H1 (cell line): ENCODE measurements at regions not wholly inside any gene's neighbourhood (a gene's known extent, or its start where the extent isn't known, plus 50 kb on each side); places are given as distances from the start of the nearest gene placed in this dataset.
"Not testable (repeated sequence)": the region's sequence is repeated elsewhere in the genome, so short reads cannot be mapped to it uniquely, and the experiment has no call there.

ENCODE experiments used
- CTCF ChIA-PET: fragments of 300-600 bp; sonication (Branson Sonifier 250); formaldehyde crosslinking; loops from one replicate; lab custom pipeline; 2021; ENCODE audit not compliant: partially characterized antibody; lab: Charles Lee
- POLR2A ChIA-PET: fragments of 300-600 bp; sonication (Branson Sonifier 250); formaldehyde crosslinking; loops from one replicate; lab custom pipeline; 2021; ENCODE audit warnings: inconsistent platforms; ENCODE audit not compliant: partially characterized antibody; lab: Charles Lee
- DNase-seq, 2 experiments: peaks; one replicate each; pipeline versions ENCODE4 v3.0.0 to v3.0.0-alpha.2; 2010 to 2022; ENCODE audit warnings: low spot score in 2 of 2, low read depth in 1 of 2, mixed read lengths in 1 of 2
- FAIRE-seq: peaks from 2 replicates; lab custom pipeline; 2011; peaks lifted over from hg19 to GRCh38; lab: Jason Lieb, UNC
- H2AFZ ChIP-seq: 2 replicates; pipeline ENCODE4 v1.8.1; 2012; ENCODE audit warnings: low read length, inconsistent platforms
- H2AK5ac ChIP-seq: 2 replicates; pipeline ENCODE4 v1.6.1; 2013; ENCODE audit warnings: low read depth, low read length
- H2BK120ac ChIP-seq: replicated peaks from 2 replicates; pipeline ENCODE3; 2013; ENCODE audit warnings: low read depth, low read length, inconsistent platforms
- H2BK12ac ChIP-seq: 2 replicates; pipeline ENCODE4 v1.6.1; 2013; ENCODE audit warnings: low read depth, low read length
- H2BK15ac ChIP-seq: 2 replicates; pipeline ENCODE4 v1.6.1; 2013; ENCODE audit warnings: low read length
- H2BK20ac ChIP-seq: 2 replicates; pipeline ENCODE4 v1.6.1; 2013; ENCODE audit warnings: low read length
- H2BK5ac ChIP-seq: 2 replicates; pipeline ENCODE4 v1.6.1; 2013; ENCODE audit warnings: low read depth, low read length
- H3K14ac ChIP-seq: 2 replicates; pipeline ENCODE4 v1.6.1; 2013; ENCODE audit warnings: inconsistent platforms; ENCODE audit not compliant: insufficient read length
- H3K18ac ChIP-seq: 2 replicates; pipeline ENCODE4 v1.6.1; 2013; ENCODE audit warnings: low read length; ENCODE audit errors: extremely low read depth
- H3K23ac ChIP-seq: 2 replicates; pipeline ENCODE4 v1.6.1; 2013; ENCODE audit warnings: inconsistent platforms; ENCODE audit not compliant: insufficient read length
- H3K23me2 ChIP-seq: 2 replicates; pipeline ENCODE4 v1.6.1; 2013; ENCODE audit warnings: low read depth, low read length
- H3K27ac ChIP-seq: 2 replicates; pipeline ENCODE4 v1.6.1; 2011; ENCODE audit warnings: low read depth, low read length, inconsistent platforms
- H3K27me3 ChIP-seq, 4 experiments: replicated peaks in 1 of 4; 1 replicate in 1 of 4; 2 replicates in 3 of 4; pipeline versions ENCODE4 v1.6.1 to v1.8.1; 2011 to 2013; ENCODE audit warnings: low read length in 3 of 4, mild to moderate bottlenecking in 3 of 4, inconsistent platforms in 2 of 4, mixed read lengths in 2 of 4, moderate library complexity in 1 of 4; ENCODE audit not compliant: control insufficient read depth in 3 of 4, insufficient read depth in 3 of 4; ENCODE audit errors: extremely low read depth in 1 of 4
- H3K36me3 ChIP-seq, 4 experiments: 2 replicates each; pipeline versions ENCODE4 v1.6.1 to v1.8.1; 2011 to 2013; ENCODE audit warnings: mild to moderate bottlenecking in 4 of 4, low read length in 3 of 4, moderate library complexity in 2 of 4, control low read depth in 1 of 4, inconsistent platforms in 1 of 4; ENCODE audit not compliant: insufficient read depth in 4 of 4, control insufficient read depth in 2 of 4
- H3K4ac ChIP-seq: replicated peaks from 2 replicates; pipeline ENCODE3; 2013; ENCODE audit warnings: low read length, low read depth, mixed read lengths, inconsistent platforms; ENCODE audit not compliant: insufficient read length
- H3K4me1 ChIP-seq, 4 experiments: replicated peaks in 1 of 4; 1 replicate in 1 of 4; 2 replicates in 3 of 4; pipeline versions ENCODE4 v1.6.1 to v1.8.1; 2011 to 2013; ENCODE audit warnings: low read length in 3 of 4, inconsistent platforms in 2 of 4, mixed read lengths in 1 of 4; ENCODE audit not compliant: insufficient read depth in 4 of 4, control insufficient read depth in 3 of 4
- H3K4me2 ChIP-seq, 2 experiments: 2 replicates each; pipeline versions ENCODE4 v1.6.1 to v1.8.1; 2011 to 2013; ENCODE audit warnings: low read depth in 2 of 2, low read length in 2 of 2, control low read depth in 1 of 2, inconsistent platforms in 1 of 2, mild to moderate bottlenecking in 1 of 2; ENCODE audit not compliant: insufficient read depth in 1 of 2
- H3K4me3 ChIP-seq, 4 experiments: fragments of 200-600, 300-600 bp in 1 of 4; sonication (generic), shearing (Covaris generic), sonication (Bioruptor Twin) in 1 of 4; 2 replicates each; pipeline versions ENCODE4 v1.5.1 to v1.8.1; 2011 to 2016; ENCODE audit warnings: low read length in 4 of 4, low read depth in 3 of 4, control low read depth in 2 of 4, inconsistent platforms in 2 of 4, mild to moderate bottlenecking in 2 of 4, mixed read lengths in 1 of 4, moderate library complexity in 1 of 4; ENCODE audit not compliant: insufficient read depth in 2 of 4; ENCODE audit errors: extremely low read depth in 1 of 4
- H3K56ac ChIP-seq: replicated peaks from 2 replicates; pipeline ENCODE3; 2013; ENCODE audit warnings: low read depth, mild to moderate bottlenecking, mixed read lengths, low read length, inconsistent platforms; ENCODE audit not compliant: insufficient read length
- H3K79me1 ChIP-seq: 2 replicates; pipeline ENCODE4 v1.6.1; 2013; ENCODE audit warnings: low read depth, low read length, control low read depth
- H3K79me2 ChIP-seq, 2 experiments: 2 replicates each; pipeline versions ENCODE4 v1.6.1 to v1.8.1; 2012 to 2013; ENCODE audit warnings: low read length in 2 of 2, mild to moderate bottlenecking in 2 of 2, inconsistent platforms in 1 of 2; ENCODE audit not compliant: insufficient read depth in 2 of 2, control insufficient read depth in 1 of 2
- H3K9ac ChIP-seq, 4 experiments: replicated peaks in 1 of 4; 1 replicate in 1 of 4; 2 replicates in 3 of 4; pipeline versions ENCODE4 v1.6.1 to v1.8.1; 2011 to 2013; ENCODE audit warnings: low read depth in 3 of 4, low read length in 3 of 4, control low read depth in 2 of 4, mild to moderate bottlenecking in 2 of 4, moderate library complexity in 2 of 4, inconsistent platforms in 1 of 4; ENCODE audit errors: extremely low read depth in 1 of 4
- H3K9me3 ChIP-seq, 2 experiments: 2 replicates each; pipeline versions ENCODE4 v1.6.1 to v1.8.1; 2012 to 2013; ENCODE audit warnings: mild to moderate bottlenecking in 2 of 2, moderate library complexity in 2 of 2, control low read depth in 1 of 2, inconsistent platforms in 1 of 2, low read depth in 1 of 2, low read length in 1 of 2, mixed read lengths in 1 of 2; ENCODE audit not compliant: insufficient read depth in 2 of 2
- H4K20me1 ChIP-seq, 2 experiments: replicated peaks in 1 of 2; 2 replicates each; pipeline versions ENCODE3 to v1.8.1; 2011 to 2013; ENCODE audit warnings: inconsistent platforms in 2 of 2, low read length in 2 of 2, mild to moderate bottlenecking in 1 of 2; ENCODE audit not compliant: insufficient read depth in 2 of 2, control insufficient read depth in 1 of 2
- H4K5ac ChIP-seq: 2 replicates; pipeline ENCODE4 v1.6.1; 2013; ENCODE audit warnings: low read length, low read depth, mixed read lengths, inconsistent platforms; ENCODE audit not compliant: insufficient read length
- H4K8ac ChIP-seq: 2 replicates; pipeline ENCODE4 v1.8.0; 2013; ENCODE audit warnings: mild to moderate bottlenecking, moderate library complexity, low read length, inconsistent platforms; ENCODE audit not compliant: insufficient read depth; ENCODE audit errors: extremely low read depth
- H4K91ac ChIP-seq: replicated peaks from 2 replicates; pipeline ENCODE3; 2013; ENCODE audit warnings: low read length, mixed read lengths, inconsistent platforms; ENCODE audit not compliant: insufficient read length
- WGBS, 2 experiments: shearing (Covaris generic) in 1 of 2; methylation state at CpG; one replicate each; pipeline versions ENCODE4 v1.1.6 to v1.1.7; 2013 to 2015; ENCODE audit warnings: low lambda C conversion rate in 2 of 2, mixed read lengths in 2 of 2, inconsistent platforms in 1 of 2, low coverage in 1 of 2, missing lambda C conversion rate in 1 of 2; ENCODE audit not compliant: insufficient replicate concordance in 2 of 2, insufficient coverage in 1 of 2, insufficient read length in 1 of 2; ENCODE audit errors: extremely low coverage in 1 of 2, missing lambda C conversion rate in 1 of 2; 5-methylcytosine and 5-hydroxymethylcytosine counted together

DNA sequence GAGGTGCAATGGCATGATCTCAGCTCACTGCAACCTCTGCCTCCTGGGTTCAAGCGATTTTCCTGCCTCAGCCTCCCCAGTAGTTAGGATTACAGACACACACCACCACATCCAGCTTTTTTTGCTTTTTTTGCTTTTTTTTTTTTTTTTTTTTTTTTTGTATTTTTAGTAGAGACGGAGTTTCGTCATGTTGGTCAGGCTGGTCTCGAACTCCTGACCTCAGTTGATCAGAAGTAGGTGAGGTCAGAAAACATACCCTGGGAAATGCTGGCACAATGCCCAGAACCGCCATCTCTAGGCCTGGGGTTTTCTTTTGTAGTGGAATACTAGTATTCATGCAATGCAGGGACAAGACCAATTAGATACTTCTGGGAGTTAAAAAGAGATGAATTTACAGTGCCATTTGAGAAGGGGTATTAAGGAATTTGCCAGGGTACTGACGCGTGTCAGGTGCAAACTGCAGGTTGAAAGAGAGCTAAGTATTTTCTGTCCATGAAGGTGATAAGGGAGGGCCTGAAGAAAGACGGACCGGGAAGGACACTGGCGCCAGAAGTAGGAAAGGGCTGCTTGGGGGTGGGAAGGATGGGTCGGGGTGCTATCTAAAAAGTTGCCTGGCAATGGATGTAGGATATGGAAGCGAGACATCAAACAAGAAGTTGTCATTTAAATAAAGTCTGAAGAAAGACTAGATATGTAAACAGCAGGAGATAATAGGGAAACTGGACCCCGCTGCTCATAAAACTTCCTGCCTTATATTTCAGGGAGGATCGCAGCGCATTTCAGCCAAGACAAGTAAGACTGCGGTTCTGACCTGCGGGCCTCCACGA is 95.8 kb downstream of the PPIAL4G start:
- H3K4me1 ChIP-seq, DNase-seq, H2BK15ac ChIP-seq, H3K23ac ChIP-seq, H2BK5ac ChIP-seq, H3K36me3 ChIP-seq, H3K27me3 ChIP-seq, H4K5ac ChIP-seq, H3K27ac ChIP-seq, H4K91ac ChIP-seq, H3K23me2 ChIP-seq, H3K4ac ChIP-seq, H3K14ac ChIP-seq, H2BK120ac ChIP-seq, H3K79me1 ChIP-seq, H4K8ac ChIP-seq, H2BK20ac ChIP-seq, H3K9me3 ChIP-seq, H3K79me2 ChIP-seq, H3K56ac ChIP-seq, H2AFZ ChIP-seq, H2AK5ac ChIP-seq, H3K18ac ChIP-seq, H4K20me1 ChIP-seq, FAIRE-seq: not testable (repeated sequence)
- Histone ChIP-seq H2BK12ac (peak overlapping the region; percentile 40; the same call in 1 of the 2 replicates), H3K4me3 (peak overlapping the region in 1 of 4 experiments; percentile 65; a peak in 2 of 8 replicates), H3K4me2 (peak overlapping the region; percentile 75; a peak in 3 of 4 replicates), H3K9ac (0 out of 7 replicates have a peak overlapping the region, but pooled peaks of 1 of the 4 experiments have one; percentile 11)
- WGBS, 2 experiments: 66% methylated on average over 16 of the region's 18 CpGs; no CpG with 5 or more reads in 1 of the 2 experiments
- POLR2A ChIA-PET: interaction anchor here (0.7 to 3.1 kb wide), 2 partner anchors 9 to 122 kb away, joined by 3 to 20 read pairs; no protein-coding TSS in a partner anchor
- CTCF ChIA-PET: interaction anchor here (0.7 to 1.4 kb wide), 2 partner anchors 15 to 19 kb away, joined by 4 read pairs; no protein-coding TSS in a partner anchor
